ENCODE measurements at regions not wholly inside any gene's neighbourhood (a gene's known extent, or its start where the extent isn't known, plus 50 kb on each side); places are given as distances from the start of the nearest gene placed in this dataset.

GRCh38 chr2:239898292-239898925, 126.7 kb downstream of the NDUFA10 start:
- Histone ChIP-seq H3K27ac (ENCODE audit: control insufficient read depth, insufficient read depth, low read length) (no peak overlapping the region), H2AFZ (ENCODE audit: control insufficient read depth, low read length) (no peak overlapping the region), H3K36me3 (ENCODE audit: control insufficient read depth in 2 of 2, extremely low read depth in 1 of 2, insufficient read depth in 2 of 2, low read length in 2 of 2) (no peaks in the 10 kb centered on the region), H3K27me3 (ENCODE audit: control insufficient read depth, extremely low read depth, insufficient read depth, low read length) (no peaks in the 10 kb centered on the region), H4K20me1 (ENCODE audit: control insufficient read depth, extremely low read depth, insufficient read depth, low read length) (no peaks in the 10 kb centered on the region), H3K9ac (ENCODE audit: control insufficient read depth, extremely low read depth, insufficient read depth, low read length) (no peak overlapping the region), H3K4me2 (ENCODE audit: control insufficient read depth, extremely low read depth, insufficient read depth, low read depth, low read length) (no peak overlapping the region), H3K79me2 (ENCODE audit: control insufficient read depth, insufficient read depth, low read length) (no peaks in the 10 kb centered on the region), H3K9me3 (ENCODE audit: control insufficient read depth, low read depth, low read length) (no peaks in the 10 kb centered on the region), H3K4me1 (ENCODE audit: control insufficient read depth, extremely low read depth, insufficient read depth, low read length) (no peaks in the 10 kb centered on the region), H3K9me1 (ENCODE audit: control insufficient read depth, extremely low read depth, insufficient read depth, low read length) (no peaks in the 10 kb centered on the region), H3K4me3 (ENCODE audit: control insufficient read depth in 2 of 3, extremely low read depth in 1 of 3, insufficient read depth in 2 of 3, low read depth in 1 of 3, low read length in 3 of 3) (no peak overlapping the region)
- dilution Hi-C loops (cut with MboI; ENCODE audit: extremely low pct_ligation_motif_present, low sequenced_read_pairs): no loop called here
- TF ChIP-seq CTCF (optimal IDR thresholded peaks at IDR 0.05 in 1 of 3, IDR thresholded peaks at IDR 0.05 in 1 of 3, conservative IDR thresholded peaks at IDR 0.05 in 1 of 3; ENCODE audit: extremely low read depth in 1 of 3, insufficient read depth in 2 of 3, low read length in 3 of 3): no peak
- no peak for TF ChIP-seq EZH2 (IDR thresholded peaks at IDR 0.05; ENCODE audit: low read length)
- DNase-seq (ENCODE audit: low read depth, low spot score) (no peak), FAIRE-seq (no peak)

- H3K79me2 ChIP-seq (ENCODE audit: control insufficient read depth, insufficient read depth, low read length): no peaks in the 10 kb centered on the region
- H2AFZ ChIP-seq (ENCODE audit: control insufficient read depth, low read length): no peak overlapping the region
- H3K4me1 ChIP-seq (ENCODE audit: control insufficient read depth, extremely low read depth, insufficient read depth, low read length): no peaks in the 10 kb centered on the region
- no peaks in the 10 kb centered on the region for H3K9me3 ChIP-seq (ENCODE audit: control insufficient read depth, low read depth, low read length)
- H3K4me2 ChIP-seq (ENCODE audit: control insufficient read depth, extremely low read depth, insufficient read depth, low read depth, low read length): no peak overlapping the region
- no peak overlapping the region for H3K4me3 ChIP-seq (ENCODE audit: control insufficient read depth in 2 of 3, extremely low read depth in 1 of 3, insufficient read depth in 2 of 3, low read depth in 1 of 3, low read length in 3 of 3)
- no peak overlapping the region for H3K27ac ChIP-seq (ENCODE audit: control insufficient read depth, insufficient read depth, low read length)
- dilution Hi-C loops (cut with MboI; ENCODE audit: extremely low pct_ligation_motif_present, low sequenced_read_pairs): no loop called here
- no peaks in the 10 kb centered on the region for H3K27me3 ChIP-seq (ENCODE audit: control insufficient read depth, extremely low read depth, insufficient read depth, low read length)
- DNase-seq (ENCODE audit: low read depth, low spot score): no peak
- no peaks in the 10 kb centered on the region for H3K9me1 ChIP-seq (ENCODE audit: control insufficient read depth, extremely low read depth, insufficient read depth, low read length)
- H3K9ac ChIP-seq (ENCODE audit: control insufficient read depth, extremely low read depth, insufficient read depth, low read length): no peak overlapping the region
- no peaks in the 10 kb centered on the region for H3K36me3 ChIP-seq (ENCODE audit: control insufficient read depth in 2 of 2, extremely low read depth in 1 of 2, insufficient read depth in 2 of 2, low read length in 2 of 2)
- no peak for TF ChIP-seq CTCF (optimal IDR thresholded peaks at IDR 0.05 in 1 of 3, IDR thresholded peaks at IDR 0.05 in 1 of 3, conservative IDR thresholded peaks at IDR 0.05 in 1 of 3; ENCODE audit: extremely low read depth in 1 of 3, insufficient read depth in 2 of 3, low read length in 3 of 3)
- no peak for TF ChIP-seq EZH2 (IDR thresholded peaks at IDR 0.05; ENCODE audit: low read length)
- FAIRE-seq: no peak
- H4K20me1 ChIP-seq (ENCODE audit: control insufficient read depth, extremely low read depth, insufficient read depth, low read length): no peaks in the 10 kb centered on the region
Measured at GRCh38 chr2:239897596-239898235, 127.4 kb downstream of the NDUFA10 start.

All from keratinocyte (primary cell).